ENCODE measurements at regions not wholly inside any gene's neighbourhood (a gene's known extent, or its start where the extent isn't known, plus 50 kb on each side); places are given as distances from the start of the nearest gene placed in this dataset.

GRCh38 chr2:39875182-39875913, 96.3 kb upstream of the THUMPD2 start:
- DNase-seq (ENCODE audit: low read depth): peak; percentile 43
- no peak for TF ChIP-seq CTCF (conservative IDR thresholded peaks at IDR 0.05; ENCODE audit: low read depth, low read length)
- H3K4me3 ChIP-seq (ENCODE audit: low read length): no peak overlapping the region

- TF ChIP-seq CTCF (conservative IDR thresholded peaks at IDR 0.05; ENCODE audit: low read depth, low read length): no peak
- H3K4me3 ChIP-seq (ENCODE audit: low read length): no peak overlapping the region
- no peak for DNase-seq (ENCODE audit: low read depth)
Observed at GRCh38 chr2:39874236-39874635, 95.2 kb upstream of the THUMPD2 start.

GRCh38 chr2:39873586-39873985, 94.5 kb upstream of the THUMPD2 start:
- no peak for DNase-seq (ENCODE audit: low read depth)
- TF ChIP-seq CTCF (conservative IDR thresholded peaks at IDR 0.05; ENCODE audit: low read depth, low read length): no peak
- no peak overlapping the region for H3K4me3 ChIP-seq (ENCODE audit: low read length)

- H3K4me3 ChIP-seq (ENCODE audit: low read length): no peak overlapping the region
- no peak for TF ChIP-seq CTCF (conservative IDR thresholded peaks at IDR 0.05; ENCODE audit: low read depth, low read length)
- no peak for DNase-seq (ENCODE audit: low read depth)
Observed at GRCh38 chr2:39872748-39873147, 93.7 kb upstream of the THUMPD2 start.

GRCh38 chr2:39871291-39871761, 92.3 kb upstream of the THUMPD2 start:
- peak; percentile 64 for DNase-seq (ENCODE audit: low read depth)

GRCh38 chr2:39870871-39871270, 91.8 kb upstream of the THUMPD2 start:
- DNase-seq (ENCODE audit: low read depth): no peak
- no peak overlapping the region for H3K4me3 ChIP-seq (ENCODE audit: low read length)
- TF ChIP-seq CTCF (conservative IDR thresholded peaks at IDR 0.05; ENCODE audit: low read depth, low read length): no peak

More at GRCh38 chr2:39871291-39871761, 92.3 kb upstream of the THUMPD2 start:
- no peak overlapping the region for H3K4me3 ChIP-seq (ENCODE audit: low read length)
- TF ChIP-seq CTCF (conservative IDR thresholded peaks at IDR 0.05; ENCODE audit: low read depth, low read length): no peak

- DNase-seq (ENCODE audit: low read depth): no peak
- H3K4me3 ChIP-seq (ENCODE audit: low read length): no peak overlapping the region
- no peak for TF ChIP-seq CTCF (conservative IDR thresholded peaks at IDR 0.05; ENCODE audit: low read depth, low read length)
Observed at GRCh38 chr2:39867268-39867667, 88.2 kb upstream of the THUMPD2 start.

All from retinal pigment epithelial cell (primary cell).